ENCODE measurements at regions not wholly inside any gene's neighbourhood (a gene's known extent, or its start where the extent isn't known, plus 50 kb on each side); places are given as distances from the start of the nearest gene placed in this dataset.
"Not testable (repeated sequence)": the region's sequence is repeated elsewhere in the genome, so short reads cannot be mapped to it uniquely, and the experiment has no call there.

DNA sequence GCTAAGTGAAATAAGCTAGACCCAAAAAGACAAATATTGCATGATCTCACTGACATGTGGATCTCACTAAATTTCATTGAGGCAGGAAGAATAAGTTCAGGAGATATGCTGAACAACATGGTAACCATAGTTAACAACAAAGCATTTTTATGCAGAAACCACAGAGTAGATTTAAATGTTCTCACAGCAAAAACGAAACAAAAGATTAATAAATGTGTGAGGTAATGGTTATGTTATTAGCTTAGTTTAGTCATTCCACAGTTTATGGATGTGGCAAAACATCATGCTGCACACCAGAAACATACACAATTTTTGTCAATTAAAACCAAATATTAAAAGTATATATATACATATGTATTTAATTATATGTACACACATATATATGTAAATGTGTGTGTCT lies 765.8 kb downstream of the SLITRK5 start:
- DNase-seq, result no peak

DNA sequence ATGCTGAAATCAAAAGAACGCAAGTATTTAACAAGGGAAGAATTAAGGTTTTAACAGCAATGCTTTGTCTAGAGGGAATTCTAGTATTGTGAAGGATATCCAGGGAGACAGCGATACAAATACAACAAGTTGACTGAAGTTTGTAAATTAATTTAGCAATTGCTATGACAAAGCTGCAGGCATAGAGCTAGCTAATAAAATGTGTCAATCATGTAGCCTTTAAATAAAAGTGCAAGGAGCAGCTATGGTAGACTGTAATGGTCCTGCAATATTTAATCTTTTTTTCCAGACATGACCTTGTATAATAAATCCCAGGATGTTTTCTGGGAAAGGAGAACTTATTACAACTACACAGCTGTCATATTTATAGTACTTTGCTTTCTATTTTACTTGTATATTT lies 779.3 kb downstream of the SLITRK5 start:
- DNase-seq, result no peak

- no peak for DNase-seq
Observed at GRCh38 chr13:88456151-88456550, 785.0 kb downstream of the SLITRK5 start.

GRCh38 chr13:88459331-88459730 lies 788.2 kb downstream of the SLITRK5 start:
- no peak for DNase-seq

DNA sequence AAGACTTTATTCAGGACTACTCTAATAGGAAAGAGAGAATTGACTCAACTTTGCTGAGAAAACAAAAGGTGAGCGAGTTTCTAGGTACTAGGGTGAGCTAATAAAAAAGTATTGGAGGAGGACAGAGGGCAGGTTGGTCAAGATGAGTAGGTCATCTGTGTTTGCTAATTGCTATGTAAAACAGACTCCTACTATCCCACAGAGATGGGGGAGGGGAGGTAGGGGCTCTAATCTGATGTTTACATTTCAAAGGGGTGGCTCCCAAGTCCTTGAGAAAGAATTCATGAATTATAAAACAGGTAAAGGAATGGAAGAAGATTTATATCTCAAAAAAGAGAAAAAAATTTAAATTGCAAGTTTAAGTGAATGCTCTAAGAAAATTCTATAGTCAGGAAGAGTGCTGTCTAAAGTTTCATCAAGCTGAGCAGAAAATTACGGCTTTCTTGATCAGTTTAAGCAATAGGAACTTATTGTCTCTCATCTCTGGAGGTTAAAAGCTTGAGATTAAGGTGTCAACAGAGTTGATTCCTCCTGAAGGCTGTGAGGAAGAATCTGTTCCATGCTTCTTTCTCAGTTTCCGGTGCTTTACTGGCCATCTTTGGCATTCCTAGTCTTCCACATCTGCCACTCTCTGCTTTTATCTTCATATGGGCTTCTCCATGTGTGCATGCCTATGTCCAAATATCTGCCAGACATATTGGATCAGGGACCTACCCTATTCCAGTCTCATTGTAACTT lies 790.3 kb downstream of the SLITRK5 start:
- no peak for DNase-seq

- no peak for DNase-seq
Observed at GRCh38 chr13:88464851-88465250, 793.7 kb downstream of the SLITRK5 start.

- DNase-seq, result no peak
Observed at GRCh38 chr13:88472316-88472715, 801.1 kb downstream of the SLITRK5 start.

DNA sequence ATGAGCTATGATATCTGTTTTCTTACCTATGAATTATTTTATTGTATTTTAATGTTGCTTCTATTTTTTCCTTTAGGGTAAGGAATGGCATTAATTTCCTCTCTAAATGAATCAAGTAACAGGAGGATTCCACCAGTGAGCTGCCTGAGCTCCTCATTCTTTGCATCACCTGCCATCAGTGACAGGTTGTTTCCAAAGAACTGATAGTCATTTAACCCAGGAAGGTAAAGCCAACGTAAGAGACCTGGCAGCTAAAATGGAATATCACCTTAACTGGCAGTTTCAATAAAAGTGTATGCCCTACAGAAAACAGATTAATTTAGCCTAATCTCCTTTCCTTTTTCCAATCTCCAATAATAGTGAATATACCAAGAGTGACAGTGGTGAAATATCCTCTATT lies 812.0 kb downstream of the SLITRK5 start:
- DNase-seq, result no peak

- no peak for DNase-seq
Observed at GRCh38 chr13:88507909-88508308, 836.7 kb downstream of the SLITRK5 start.

DNA sequence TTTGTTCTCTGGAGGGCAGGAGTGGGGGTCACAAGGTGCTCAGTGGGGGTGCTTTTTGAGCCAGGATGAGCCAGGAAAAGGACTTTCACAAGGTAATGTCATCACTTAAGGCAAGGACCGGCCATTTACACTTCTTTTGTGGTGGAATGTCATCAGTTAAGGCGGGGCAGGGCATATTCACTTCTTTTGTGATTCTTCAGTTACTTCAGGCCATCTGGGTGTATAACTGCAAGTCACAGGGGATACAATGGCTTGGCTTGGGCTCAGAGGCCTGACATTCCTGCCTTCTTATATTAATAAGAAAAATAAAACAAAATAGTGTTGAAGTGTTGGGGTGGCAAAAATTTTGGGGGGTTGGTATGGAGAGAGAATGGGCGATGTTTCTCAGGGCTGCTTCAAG lies 841.8 kb downstream of the SLITRK5 start:
- DNase-seq, result not testable (repeated sequence)

DNA sequence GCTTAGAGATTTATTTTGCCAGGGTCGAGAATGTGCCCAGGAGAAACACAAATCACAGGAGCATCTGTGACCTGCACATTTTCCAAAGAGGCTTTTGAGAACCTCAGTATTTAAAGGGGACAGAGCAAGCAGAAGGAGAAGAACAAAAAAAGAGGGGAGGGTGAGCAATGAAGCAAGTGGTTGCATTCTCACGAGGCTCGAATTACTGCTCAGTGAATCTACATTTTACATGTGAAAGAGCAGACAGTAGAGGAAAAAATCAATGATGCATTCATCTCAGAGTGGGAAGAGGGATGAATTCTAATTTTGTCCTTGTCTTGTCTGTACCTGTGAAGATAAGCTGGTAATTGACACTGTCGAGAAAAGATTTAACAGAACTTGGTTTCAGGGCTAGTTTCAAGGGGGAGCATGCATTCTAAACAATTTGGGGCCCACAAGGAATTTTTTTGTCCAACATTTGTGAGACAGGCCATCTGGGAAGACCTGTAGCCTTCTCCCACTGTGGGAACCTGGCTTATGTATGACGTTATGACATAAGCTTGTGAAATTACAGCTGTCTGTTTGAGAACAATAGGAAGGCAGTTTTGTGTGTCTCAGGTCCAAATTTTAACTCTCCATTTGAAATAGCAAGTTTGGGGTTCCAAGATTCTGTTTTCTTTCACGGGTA lies 855.1 kb downstream of the SLITRK5 start:
- peak in 1 of 2 experiments; percentile 28 for DNase-seq

DNA sequence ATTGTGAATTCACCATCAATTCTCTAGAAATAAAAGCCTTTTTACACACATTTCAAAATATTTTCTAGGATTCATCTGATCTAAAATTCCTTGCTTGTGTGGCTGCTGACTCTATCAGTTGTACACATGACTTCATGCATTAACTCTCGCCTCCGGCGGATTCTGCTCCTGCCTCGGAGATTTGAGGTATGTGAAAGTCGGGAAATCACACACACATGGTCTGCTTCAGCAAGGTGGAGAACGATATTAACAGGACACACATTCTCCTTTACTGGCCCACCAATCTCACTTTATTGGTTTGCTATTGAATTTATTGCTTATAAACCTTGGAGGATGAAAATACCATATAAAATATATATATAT lies 855.7 kb downstream of the SLITRK5 start:
- DNase-seq, result no peak

- no peak for DNase-seq
Observed at GRCh38 chr13:88541994-88542393, 870.8 kb downstream of the SLITRK5 start.

- DNase-seq, result no peak
Observed at GRCh38 chr13:88544836-88545235, 873.7 kb downstream of the SLITRK5 start.

GRCh38 chr13:88552966-88553365 lies 881.8 kb downstream of the SLITRK5 start:
- no peak for DNase-seq

DNA sequence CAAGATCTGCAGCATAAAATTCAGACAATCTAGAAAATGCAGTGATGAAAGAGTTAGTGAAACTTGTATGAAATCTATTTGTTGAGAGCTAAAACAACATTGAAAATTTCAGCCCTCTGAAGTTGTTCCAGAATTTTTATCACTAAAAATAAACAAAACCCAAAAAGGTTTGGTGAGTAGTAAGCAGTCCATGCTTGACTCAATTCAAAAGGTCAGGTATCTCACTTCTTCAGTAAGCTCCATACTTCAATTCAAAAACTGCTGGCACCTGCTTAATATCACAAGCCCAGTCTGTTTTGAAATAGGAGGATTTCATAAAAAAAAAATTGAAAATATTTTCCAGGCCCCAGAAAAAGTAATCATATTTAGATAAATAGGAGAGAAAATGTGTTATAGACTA lies 894.4 kb downstream of the SLITRK5 start:
- no peak for DNase-seq

- DNase-seq, result no peak
Observed at GRCh38 chr13:88585861-88586260, 914.7 kb downstream of the SLITRK5 start.

DNA sequence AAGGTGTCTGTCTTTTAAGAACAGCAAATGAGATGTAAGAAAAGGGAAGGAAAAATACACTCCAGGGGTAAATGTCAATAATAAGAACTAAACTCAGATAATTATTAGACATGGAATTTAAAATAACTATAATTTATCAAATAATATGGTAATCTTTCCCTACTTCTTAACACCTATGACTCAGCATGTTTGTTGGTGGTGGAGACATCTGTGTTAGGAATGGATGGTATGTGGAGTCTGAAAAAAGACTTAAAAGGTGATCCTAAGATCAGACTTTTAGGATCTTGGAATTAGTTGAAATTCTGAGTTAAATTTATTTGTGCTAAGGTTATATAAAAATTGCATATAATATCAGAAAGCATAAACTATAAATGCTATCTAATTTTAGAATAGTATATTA lies 915.1 kb downstream of the SLITRK5 start:
- no peak for DNase-seq

DNA sequence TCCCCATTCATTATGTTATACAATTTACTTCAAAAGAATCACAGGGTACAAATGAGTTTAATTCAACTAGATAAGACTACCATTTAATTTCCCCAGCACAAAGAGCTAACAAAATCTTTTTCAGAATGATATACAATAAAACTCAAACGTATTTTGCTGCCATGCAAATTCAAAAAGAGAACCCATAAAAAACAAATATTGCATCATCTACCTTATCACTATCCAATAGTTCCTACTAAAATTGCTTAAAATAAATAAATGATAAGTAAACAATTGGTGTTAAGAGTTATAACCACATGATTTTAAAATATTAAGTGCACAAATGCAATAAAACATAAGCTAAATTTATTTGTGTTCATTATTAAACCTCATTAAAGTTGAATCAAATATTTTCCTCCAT lies 919.4 kb downstream of the SLITRK5 start:
- no peak for DNase-seq

GRCh38 chr13:88592105-88592504 lies 920.9 kb downstream of the SLITRK5 start:
- no peak for DNase-seq

DNA sequence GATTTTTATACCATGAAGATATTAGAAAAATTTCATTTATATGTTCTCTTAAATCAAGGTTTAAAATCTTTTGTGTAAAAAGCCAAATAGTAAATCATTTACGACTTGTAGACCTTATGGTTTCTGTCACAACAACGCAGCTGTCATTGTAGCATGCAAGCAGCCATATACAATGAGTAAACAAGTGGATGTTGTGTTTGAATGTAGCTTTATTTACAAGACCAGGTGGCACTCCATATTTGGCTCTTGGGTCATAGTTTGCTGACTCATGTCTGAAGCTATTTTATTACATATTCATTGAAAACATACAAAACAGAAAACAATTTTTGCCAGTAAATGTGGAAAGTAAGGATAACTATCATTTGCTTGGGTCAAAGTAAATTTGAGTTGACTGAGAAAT lies 930.8 kb downstream of the SLITRK5 start:
- no peak for DNase-seq

GRCh38 chr13:88602786-88603777 lies 931.9 kb downstream of the SLITRK5 start:
- DNase-seq, result no peak

- no peak for DNase-seq
Observed at GRCh38 chr13:88617176-88617575, 946.0 kb downstream of the SLITRK5 start.
